Esophagus muscularis mucosa (tissue), 4 donors: ENCODE measurements at regions not wholly inside any gene's neighbourhood (a gene's known extent, or its start where the extent isn't known, plus 50 kb on each side); places are given as distances from the start of the nearest gene placed in this dataset.

Source experiments
- CTCF ChIP-seq, 3 experiments: fragments of 200-600 bp in 2 of 3; fragments of 450-650 bp in 1 of 3; sonication (generic) in 2 of 3; IDR thresholded peaks; one replicate each; pipeline ENCODE4 v1.5.1; 2017 to 2019; ENCODE audit warnings: antibody characterized with exemption in 3 of 3, mild to moderate bottlenecking in 2 of 3, moderate library complexity in 1 of 3
- EP300 ChIP-seq: sonication (generic); formaldehyde crosslinking; IDR thresholded peaks from one replicate; pipeline ENCODE4 v1.6.1; 2017; ENCODE audit warnings: antibody characterized with exemption
- POLR2A ChIP-seq: fragments of 450-650 bp; IDR thresholded peaks from one replicate; pipeline ENCODE4 v1.6.1; 2017; ENCODE audit warnings: antibody characterized with exemption, moderate library complexity, mild to moderate bottlenecking, low read depth
- POLR2AphosphoS5 ChIP-seq, 2 donors: sonication (generic); formaldehyde crosslinking; IDR thresholded peaks; one replicate each; pipeline ENCODE4 v1.6.1; 2017; ENCODE audit warnings: antibody characterized with exemption in 2 of 2

- no peak for TF ChIP-seq CTCF (IDR thresholded peaks at IDR 0.05)
- TF ChIP-seq POLR2AphosphoS5 (IDR thresholded peaks at IDR 0.05): no peak
- TF ChIP-seq EP300: no peak
- TF ChIP-seq POLR2A: no peak
These were observed 194.0 kb upstream of the VWC2 start for GRCh38 chr7:49579408-49579807.
